Pancreas (tissue), 10 donors: ENCODE measurements at regions not wholly inside any gene's neighbourhood (a gene's known extent, or its start where the extent isn't known, plus 50 kb on each side); places are given as distances from the start of the nearest gene placed in this dataset.

Experiments used
- ATAC-seq, 4 donors: fragments of 200-7000 bp; cut with Tn5 transposase; one replicate each; pipeline versions ENCODE4 v1.8.0 to v1.9.1; 2020; ENCODE audit warnings: mild to moderate bottlenecking in 4 of 4, moderate library complexity in 4 of 4
- DNase-seq, 6 donors: peaks; one replicate each; pipeline ENCODE4 v3.0.0-alpha.2; 2020
- FAIRE-seq: peaks from 2 replicates; lab custom pipeline; 2012; peaks lifted over from hg19 to GRCh38; lab: Jason Lieb, UNC
- H3K27ac ChIP-seq, 4 donors: fragments of 200-600 bp; sonication (generic); 1 replicate in 3 of 4; 2 replicates in 1 of 4; pipeline versions ENCODE4 v1.5.0 to v1.8.0; 2020
- H3K27me3 ChIP-seq, 4 donors: fragments of 200-600 bp; one replicate each; pipeline ENCODE4 v1.8.0; 2021
- H3K36me3 ChIP-seq, 3 donors: fragments of 200-600 bp; sonication (generic) in 1 of 3; one replicate each; pipeline versions ENCODE4 v1.5.0 to v1.8.0; 2020 to 2021
- H3K4me1 ChIP-seq, 3 donors: fragments of 200-600 bp; one replicate each; pipeline ENCODE4 v1.8.0; 2021
- H3K4me3 ChIP-seq, 4 donors: fragments of 200-600 bp; sonication (generic) in 2 of 4; one replicate each; pipeline versions ENCODE4 v1.5.0 to v1.8.0; 2020 to 2021
- H3K9me3 ChIP-seq, 4 donors: fragments of 200-600 bp; one replicate each; pipeline ENCODE4 v1.8.0; 2021
- WGBS, 2 donors: extraction: QIAGEN DNeasy Blood & Tissue Kit; methylation state at CpG; one replicate each; pipeline ENCODE4 v1.1.7; 2013; 5-methylcytosine and 5-hydroxymethylcytosine counted together
- intact Hi-C, 3 donors: fragments of 100-400 bp; cut with DNase I; formaldehyde crosslinking; loops; one replicate each; pipeline versions ENCODE4 v1.11.1 to v1.14.2; 2022
- TF ChIP-seq, protein P1 (sequence below), 4 donors: fragments of 200-600 bp; sonication (generic) in 3 of 4; IDR thresholded peaks; one replicate each; pipeline versions ENCODE4 v1.5.0 to v1.8.0; 2021; ENCODE audit warnings: antibody characterized with exemption in 4 of 4
- donor health status: healthy with polysubstance abuse.
- donor health status: DM: no; HTN: no; CAD: no; lungs with moderate emphysema.
- donor health status: DM: no; HTN: no; CAD: no.
- donor health status: control.
- donor health status: control.
- donor health status: Bipolar disorder and iron deficiency.
- donor health status: DM: yes; HTN: yes; CAD: no.
- donor health status: DM: no; HTN: no; CAD: no.
- donor health status: DM: no; HTN: no; CAD: no.
- donor health status: DM: yes; HTN: yes; CAD: no.

DNA sequence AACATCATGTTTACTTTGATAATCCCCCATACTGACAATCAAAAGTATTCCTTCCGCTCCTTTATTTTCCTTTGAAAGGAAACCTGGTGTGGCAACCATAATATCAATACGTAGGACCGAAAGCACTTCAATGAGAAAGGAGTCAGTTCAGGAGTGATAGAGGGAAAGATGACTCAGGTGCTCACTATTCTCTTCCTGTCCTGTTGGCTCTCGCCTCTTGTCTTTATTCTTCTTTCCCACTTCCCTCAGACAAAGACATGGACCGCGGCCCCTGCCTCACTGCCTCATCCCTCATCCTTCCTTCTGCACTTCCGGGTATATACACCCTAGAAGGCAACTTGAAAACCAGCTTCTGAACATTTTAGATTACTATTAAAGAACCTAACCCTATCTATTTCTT, 49.8 kb upstream of the TNIP3 start:
- FAIRE-seq (no peak), DNase-seq (no peak), ATAC-seq (no peak)
- no peak overlapping the region for H3K27ac ChIP-seq
- no peaks in the 10 kb centered on the region for H3K4me1 ChIP-seq
- no peak overlapping the region for H3K4me3 ChIP-seq
- WGBS, 2 donors, result 83 to 88% methylated on average over 7 of the region's 7 CpGs
- TF ChIP-seq, protein P1, sequence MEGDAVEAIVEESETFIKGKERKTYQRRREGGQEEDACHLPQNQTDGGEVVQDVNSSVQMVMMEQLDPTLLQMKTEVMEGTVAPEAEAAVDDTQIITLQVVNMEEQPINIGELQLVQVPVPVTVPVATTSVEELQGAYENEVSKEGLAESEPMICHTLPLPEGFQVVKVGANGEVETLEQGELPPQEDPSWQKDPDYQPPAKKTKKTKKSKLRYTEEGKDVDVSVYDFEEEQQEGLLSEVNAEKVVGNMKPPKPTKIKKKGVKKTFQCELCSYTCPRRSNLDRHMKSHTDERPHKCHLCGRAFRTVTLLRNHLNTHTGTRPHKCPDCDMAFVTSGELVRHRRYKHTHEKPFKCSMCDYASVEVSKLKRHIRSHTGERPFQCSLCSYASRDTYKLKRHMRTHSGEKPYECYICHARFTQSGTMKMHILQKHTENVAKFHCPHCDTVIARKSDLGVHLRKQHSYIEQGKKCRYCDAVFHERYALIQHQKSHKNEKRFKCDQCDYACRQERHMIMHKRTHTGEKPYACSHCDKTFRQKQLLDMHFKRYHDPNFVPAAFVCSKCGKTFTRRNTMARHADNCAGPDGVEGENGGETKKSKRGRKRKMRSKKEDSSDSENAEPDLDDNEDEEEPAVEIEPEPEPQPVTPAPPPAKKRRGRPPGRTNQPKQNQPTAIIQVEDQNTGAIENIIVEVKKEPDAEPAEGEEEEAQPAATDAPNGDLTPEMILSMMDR (IDR thresholded peaks at IDR 0.05), result no peak
- no peaks in the 10 kb centered on the region for H3K27me3 ChIP-seq
- no peaks in the 10 kb centered on the region for H3K9me3 ChIP-seq
- H3K36me3 ChIP-seq, result no peaks in the 10 kb centered on the region
- intact Hi-C loops, result no loop called here
